ENCODE measurements at regions not wholly inside any gene's neighbourhood (a gene's known extent, or its start where the extent isn't known, plus 50 kb on each side); places are given as distances from the start of the nearest gene placed in this dataset.

DNA sequence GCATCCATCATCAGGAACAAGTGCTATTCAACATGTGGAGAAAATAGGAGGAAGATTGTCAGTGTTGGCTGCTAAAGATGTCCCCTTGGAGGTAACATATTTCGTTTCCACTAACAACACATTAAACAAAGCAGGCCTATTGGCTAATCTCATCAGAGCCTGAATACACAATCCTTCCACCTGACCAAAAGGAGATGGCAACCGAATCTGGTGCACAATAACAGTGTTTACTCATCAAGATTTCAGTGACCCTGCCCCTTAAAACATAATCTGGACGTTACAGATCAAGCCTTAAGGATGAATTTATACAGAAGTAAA is 582.5 kb downstream of the EFNB2 start:
- Histone ChIP-seq H3K4me2 (ENCODE audit: low read length) (no peak overlapping the region), H3K36me3 (replicated peaks; ENCODE audit: low read depth, low read length) (no peaks in the 10 kb centered on the region), H3K4me3 (ENCODE audit: low read length) (no peak overlapping the region), H3K27me3 (ENCODE audit: low read depth, low read length) (no peaks in the 10 kb centered on the region), H4K20me1 (ENCODE audit: insufficient read depth, low read length) (no peaks in the 10 kb centered on the region), H3K27ac (ENCODE audit: low read length) (no peak overlapping the region), H3K9ac (ENCODE audit: low read length) (no peak overlapping the region), H3K79me2 (ENCODE audit: low read length) (no peaks in the 10 kb centered on the region), H3K9me3 (ENCODE audit: insufficient read depth, low read length) (no peaks in the 10 kb centered on the region), H2AFZ (ENCODE audit: low read depth, low read length) (no peak overlapping the region), H3K4me1 (ENCODE audit: low read length) (peaks cover 10% of the 10 kb centered on the region)
- TF ChIP-seq, protein P1, sequence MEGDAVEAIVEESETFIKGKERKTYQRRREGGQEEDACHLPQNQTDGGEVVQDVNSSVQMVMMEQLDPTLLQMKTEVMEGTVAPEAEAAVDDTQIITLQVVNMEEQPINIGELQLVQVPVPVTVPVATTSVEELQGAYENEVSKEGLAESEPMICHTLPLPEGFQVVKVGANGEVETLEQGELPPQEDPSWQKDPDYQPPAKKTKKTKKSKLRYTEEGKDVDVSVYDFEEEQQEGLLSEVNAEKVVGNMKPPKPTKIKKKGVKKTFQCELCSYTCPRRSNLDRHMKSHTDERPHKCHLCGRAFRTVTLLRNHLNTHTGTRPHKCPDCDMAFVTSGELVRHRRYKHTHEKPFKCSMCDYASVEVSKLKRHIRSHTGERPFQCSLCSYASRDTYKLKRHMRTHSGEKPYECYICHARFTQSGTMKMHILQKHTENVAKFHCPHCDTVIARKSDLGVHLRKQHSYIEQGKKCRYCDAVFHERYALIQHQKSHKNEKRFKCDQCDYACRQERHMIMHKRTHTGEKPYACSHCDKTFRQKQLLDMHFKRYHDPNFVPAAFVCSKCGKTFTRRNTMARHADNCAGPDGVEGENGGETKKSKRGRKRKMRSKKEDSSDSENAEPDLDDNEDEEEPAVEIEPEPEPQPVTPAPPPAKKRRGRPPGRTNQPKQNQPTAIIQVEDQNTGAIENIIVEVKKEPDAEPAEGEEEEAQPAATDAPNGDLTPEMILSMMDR (IDR thresholded peaks at IDR 0.05; ENCODE audit: low read depth, low read length) = no peak
- TF ChIP-seq EZH2phosphoT487 (IDR thresholded peaks at IDR 0.05; ENCODE audit: low read depth) = no peak

DNA sequence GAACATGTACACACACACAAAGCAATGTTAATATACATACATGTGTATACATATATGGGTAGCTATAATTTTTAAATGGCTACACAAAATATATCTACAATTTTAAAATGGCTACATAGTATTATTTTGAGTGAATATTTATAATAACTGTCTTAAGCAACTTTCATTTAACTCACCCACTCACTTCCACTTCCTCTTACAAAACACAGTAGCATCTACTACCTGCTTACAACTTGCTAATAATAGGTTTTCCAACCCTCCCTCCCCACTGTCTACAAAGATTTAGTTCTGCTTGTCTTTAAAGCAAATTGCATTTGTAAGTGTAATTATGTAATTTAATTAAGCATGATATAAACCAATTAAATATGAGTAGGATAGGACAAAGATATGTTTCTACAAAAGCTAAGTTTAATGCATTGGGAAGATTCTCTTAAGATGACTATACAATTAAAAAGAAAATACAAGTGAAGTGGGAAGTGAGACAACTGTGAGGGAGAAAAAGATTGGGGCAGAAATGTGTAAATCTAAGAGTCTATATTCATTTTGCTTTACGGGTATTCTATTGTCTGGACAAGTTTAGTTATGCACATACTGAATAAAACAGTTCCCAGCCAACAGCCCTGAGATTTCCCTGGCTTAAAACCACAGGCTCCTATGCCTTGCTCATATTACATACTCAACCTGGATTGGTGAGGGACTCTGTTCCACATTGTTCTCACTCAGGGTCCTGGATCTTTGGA is 583.1 kb downstream of the EFNB2 start:
- Histone ChIP-seq H3K4me3 (ENCODE audit: low read length) (no peak overlapping the region), H3K4me2 (ENCODE audit: low read length) (0 out of 2 replicates have a peak overlapping the region, but pooled peaks have one; percentile 2), H3K27ac (ENCODE audit: low read length) (no peak overlapping the region), H3K9me3 (ENCODE audit: insufficient read depth, low read length) (no peaks in the 10 kb centered on the region), H3K36me3 (replicated peaks; ENCODE audit: low read depth, low read length) (no peaks in the 10 kb centered on the region), H3K4me1 (ENCODE audit: low read length) (peaks cover 10% of the 10 kb centered on the region), H3K9ac (ENCODE audit: low read length) (no peak overlapping the region), H2AFZ (ENCODE audit: low read depth, low read length) (no peak overlapping the region), H3K27me3 (ENCODE audit: low read depth, low read length) (no peaks in the 10 kb centered on the region), H3K79me2 (ENCODE audit: low read length) (no peaks in the 10 kb centered on the region), H4K20me1 (ENCODE audit: insufficient read depth, low read length) (no peaks in the 10 kb centered on the region)
- TF ChIP-seq EZH2phosphoT487 (IDR thresholded peaks at IDR 0.05; ENCODE audit: low read depth) = no peak
- TF ChIP-seq, protein P1 (IDR thresholded peaks at IDR 0.05; ENCODE audit: low read depth, low read length) = no peak

DNA sequence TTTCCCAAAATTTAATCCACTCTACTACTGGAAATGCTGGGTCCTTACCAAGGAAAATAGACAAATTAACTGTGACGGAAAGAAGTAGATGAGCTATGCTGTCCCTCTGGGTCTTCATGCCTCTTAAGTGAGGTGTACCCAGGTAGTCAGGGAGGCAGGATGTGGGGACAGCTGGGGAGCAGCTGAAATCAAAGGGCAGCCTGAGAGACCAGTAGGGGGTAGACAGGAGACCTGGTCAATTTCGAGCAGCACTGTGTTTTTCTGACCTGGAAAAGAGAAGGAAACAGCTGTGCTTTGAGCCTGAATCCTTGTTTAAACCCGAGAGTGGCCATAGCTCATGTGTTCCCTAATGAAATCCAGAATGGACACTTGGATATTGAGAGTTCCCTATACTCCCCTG is 587.3 kb downstream of the EFNB2 start:
- Histone ChIP-seq H3K9me3 (ENCODE audit: insufficient read depth, low read length) (no peaks in the 10 kb centered on the region), H3K36me3 (replicated peaks; ENCODE audit: low read depth, low read length) (no peaks in the 10 kb centered on the region), H4K20me1 (ENCODE audit: insufficient read depth, low read length) (no peaks in the 10 kb centered on the region), H3K27me3 (ENCODE audit: low read depth, low read length) (no peaks in the 10 kb centered on the region), H3K27ac (ENCODE audit: low read length) (no peak overlapping the region), H3K79me2 (ENCODE audit: low read length) (no peaks in the 10 kb centered on the region), H3K9ac (ENCODE audit: low read length) (no peak overlapping the region), H3K4me2 (ENCODE audit: low read length) (no peak overlapping the region), H3K4me1 (ENCODE audit: low read length) (peaks cover 10% of the 10 kb centered on the region), H2AFZ (ENCODE audit: low read depth, low read length) (no peak overlapping the region; the same call in 1 of the 2 replicates), H3K4me3 (ENCODE audit: low read length) (no peak overlapping the region)
- TF ChIP-seq, protein P1 (IDR thresholded peaks at IDR 0.05; ENCODE audit: low read depth, low read length) = no peak
- no peak for TF ChIP-seq EZH2phosphoT487 (IDR thresholded peaks at IDR 0.05; ENCODE audit: low read depth)

DNA sequence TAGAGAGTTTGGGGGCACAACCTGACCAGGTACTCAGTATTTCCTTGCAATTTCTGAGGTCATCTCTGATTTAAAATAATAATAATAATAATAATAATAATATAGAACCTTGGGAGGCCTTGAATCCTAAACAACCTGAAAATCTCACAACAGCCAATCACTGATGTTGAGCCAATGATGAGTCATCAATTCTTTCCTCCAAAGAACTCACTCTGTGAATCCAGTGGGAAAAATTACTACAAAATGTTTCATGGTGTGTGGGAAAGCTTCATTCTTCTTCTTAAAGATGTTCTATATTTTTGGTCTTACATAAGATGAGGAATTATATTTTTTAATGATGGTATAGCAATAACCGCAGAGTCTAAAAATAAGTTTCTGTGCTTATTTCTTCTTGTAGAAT is 594.6 kb downstream of the EFNB2 start:
- no peaks in the 10 kb centered on the region for H4K20me1 ChIP-seq (ENCODE audit: insufficient read depth, low read length)
- no peak overlapping the region for H2AFZ ChIP-seq (ENCODE audit: low read depth, low read length)
- H3K4me2 ChIP-seq (ENCODE audit: low read length) = no peak overlapping the region
- no peaks in the 10 kb centered on the region for H3K9me3 ChIP-seq (ENCODE audit: insufficient read depth, low read length)
- H3K9ac ChIP-seq (ENCODE audit: low read length) = no peak overlapping the region
- H3K27ac ChIP-seq (ENCODE audit: low read length) = no peak overlapping the region
- no peaks in the 10 kb centered on the region for H3K79me2 ChIP-seq (ENCODE audit: low read length)
- no peaks in the 10 kb centered on the region for H3K27me3 ChIP-seq (ENCODE audit: low read depth, low read length)
- no peak overlapping the region for H3K4me3 ChIP-seq (ENCODE audit: low read length)
- TF ChIP-seq, protein P1 (IDR thresholded peaks at IDR 0.05; ENCODE audit: low read depth, low read length) = no peak
- no peak for TF ChIP-seq EZH2phosphoT487 (IDR thresholded peaks at IDR 0.05; ENCODE audit: low read depth)
- no peaks in the 10 kb centered on the region for H3K4me1 ChIP-seq (ENCODE audit: low read length)
- no peaks in the 10 kb centered on the region for H3K36me3 ChIP-seq (replicated peaks; ENCODE audit: low read depth, low read length)

All from OCI-LY3 (cell line).